A549 (cell line): ENCODE measurements at regions not wholly inside any gene's neighbourhood (a gene's known extent, or its start where the extent isn't known, plus 50 kb on each side); places are given as distances from the start of the nearest gene placed in this dataset.

ENCODE experiments used
- JUNB ChIP-seq: fragments of >200 bp; sonication (Bioruptor Twin); formaldehyde crosslinking; IDR thresholded peaks from 2 replicates; pipeline ENCODE4 v1.6.1; 2016
- MYC ChIP-seq: IDR thresholded peaks from 2 replicates; pipeline ENCODE4 v1.6.1; 2012; ENCODE audit warnings: mild to moderate bottlenecking, inconsistent platforms, low read length, improper control_type of control experiment, borderline replicate concordance
- NR3C1 ChIP-seq: fragments of >200 bp; sonication (Bioruptor Twin); formaldehyde crosslinking; IDR thresholded peaks from 3 replicates; pipeline ENCODE4 v1.6.1; 2017
- POLR2A ChIP-seq: IDR thresholded peaks from 2 replicates; pipeline ENCODE4 v1.6.1; 2012; ENCODE audit warnings: mild to moderate bottlenecking, low read length
- REST ChIP-seq: fragments of 200-600 bp; sonication (generic); IDR thresholded peaks from 2 replicates; pipeline ENCODE4 v1.6.1; 2016; ENCODE audit warnings: antibody characterized with exemption, mild to moderate bottlenecking, moderate library complexity
- TF ChIP-seq, protein P1 (sequence below): fragments of >200 bp; sonication (Bioruptor Twin); formaldehyde crosslinking; IDR thresholded peaks from 3 replicates; pipeline ENCODE4 v1.5.1; 2016
- TF ChIP-seq, protein P2 (sequence below): IDR thresholded peaks from 2 replicates; pipeline ENCODE4 v1.6.1; 2012

DNA sequence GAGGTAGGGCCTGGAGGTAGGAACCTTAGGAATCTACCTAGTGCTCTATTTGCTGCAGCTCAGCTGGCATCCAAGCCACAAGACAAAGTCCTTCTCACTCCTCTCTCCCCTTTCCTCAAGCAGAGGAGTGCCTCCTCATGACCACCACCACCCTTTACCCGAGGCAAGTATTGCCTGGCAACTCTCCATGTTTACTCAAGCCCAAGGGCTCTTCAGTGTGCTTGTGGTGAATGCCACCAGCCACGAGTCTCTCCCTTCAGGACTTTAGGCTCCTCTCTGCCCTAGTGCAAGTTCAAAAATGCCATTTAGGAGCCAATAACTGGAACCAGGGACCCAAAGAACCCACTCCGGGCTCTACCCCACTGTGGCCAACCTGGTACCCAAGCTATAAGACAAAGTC, 514.5 kb upstream of the RGMB start:
- TF ChIP-seq, protein P1, sequence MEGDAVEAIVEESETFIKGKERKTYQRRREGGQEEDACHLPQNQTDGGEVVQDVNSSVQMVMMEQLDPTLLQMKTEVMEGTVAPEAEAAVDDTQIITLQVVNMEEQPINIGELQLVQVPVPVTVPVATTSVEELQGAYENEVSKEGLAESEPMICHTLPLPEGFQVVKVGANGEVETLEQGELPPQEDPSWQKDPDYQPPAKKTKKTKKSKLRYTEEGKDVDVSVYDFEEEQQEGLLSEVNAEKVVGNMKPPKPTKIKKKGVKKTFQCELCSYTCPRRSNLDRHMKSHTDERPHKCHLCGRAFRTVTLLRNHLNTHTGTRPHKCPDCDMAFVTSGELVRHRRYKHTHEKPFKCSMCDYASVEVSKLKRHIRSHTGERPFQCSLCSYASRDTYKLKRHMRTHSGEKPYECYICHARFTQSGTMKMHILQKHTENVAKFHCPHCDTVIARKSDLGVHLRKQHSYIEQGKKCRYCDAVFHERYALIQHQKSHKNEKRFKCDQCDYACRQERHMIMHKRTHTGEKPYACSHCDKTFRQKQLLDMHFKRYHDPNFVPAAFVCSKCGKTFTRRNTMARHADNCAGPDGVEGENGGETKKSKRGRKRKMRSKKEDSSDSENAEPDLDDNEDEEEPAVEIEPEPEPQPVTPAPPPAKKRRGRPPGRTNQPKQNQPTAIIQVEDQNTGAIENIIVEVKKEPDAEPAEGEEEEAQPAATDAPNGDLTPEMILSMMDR: no peak
- TF ChIP-seq, protein P2, sequence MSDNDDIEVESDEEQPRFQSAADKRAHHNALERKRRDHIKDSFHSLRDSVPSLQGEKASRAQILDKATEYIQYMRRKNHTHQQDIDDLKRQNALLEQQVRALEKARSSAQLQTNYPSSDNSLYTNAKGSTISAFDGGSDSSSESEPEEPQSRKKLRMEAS: no peak
- no peak for TF ChIP-seq JUNB
- no peak for TF ChIP-seq POLR2A
- no peak for TF ChIP-seq NR3C1
- TF ChIP-seq REST: no peak
- TF ChIP-seq MYC: no peak
